Endothelial cell (in vitro differentiated cells): ENCODE measurements at regions not wholly inside any gene's neighbourhood (a gene's known extent, or its start where the extent isn't known, plus 50 kb on each side); places are given as distances from the start of the nearest gene placed in this dataset.
"Not testable (repeated sequence)": the region's sequence is repeated elsewhere in the genome, so short reads cannot be mapped to it uniquely, and the experiment has no call there.

Experiments
- DNase-seq: peaks from one replicate; pipeline ENCODE4 v3.0.0; 2021; ENCODE audit warnings: low spot score
- H3K27ac Mint-ChIP-seq: one replicate; pipeline ENCODE4 v1.8.0; 2021; ENCODE audit warnings: mixed read lengths, inconsistent platforms; ENCODE audit not compliant: unreplicated experiment
- H3K27me3 Mint-ChIP-seq: one replicate; pipeline ENCODE4 v1.8.0; 2021; ENCODE audit warnings: mild to moderate bottlenecking, moderate library complexity, mixed read lengths, inconsistent platforms; ENCODE audit not compliant: unreplicated experiment
- H3K36me3 Mint-ChIP-seq: one replicate; pipeline ENCODE4 v1.8.0; 2021; ENCODE audit warnings: mild to moderate bottlenecking, low read depth, mixed read lengths, inconsistent platforms; ENCODE audit not compliant: unreplicated experiment
- H3K4me1 Mint-ChIP-seq: one replicate; pipeline ENCODE4 v1.8.0; 2021; ENCODE audit warnings: mild to moderate bottlenecking, mixed read lengths, inconsistent platforms; ENCODE audit not compliant: unreplicated experiment
- H3K4me3 Mint-ChIP-seq: one replicate; pipeline ENCODE4 v1.8.0; 2021; ENCODE audit warnings: mild to moderate bottlenecking, mixed read lengths, inconsistent platforms; ENCODE audit not compliant: unreplicated experiment
- H3K9me3 Mint-ChIP-seq: one replicate; pipeline ENCODE4 v1.8.0; 2021; ENCODE audit warnings: mixed read lengths, inconsistent platforms; ENCODE audit not compliant: unreplicated experiment
- TF ChIP-seq, protein P1 (sequence below): fragments of 200-600 bp; sonication (generic); IDR thresholded peaks from one replicate; pipeline ENCODE4 v1.5.0; 2021; ENCODE audit warnings: antibody characterized with exemption; ENCODE audit not compliant: unreplicated experiment

DNA sequence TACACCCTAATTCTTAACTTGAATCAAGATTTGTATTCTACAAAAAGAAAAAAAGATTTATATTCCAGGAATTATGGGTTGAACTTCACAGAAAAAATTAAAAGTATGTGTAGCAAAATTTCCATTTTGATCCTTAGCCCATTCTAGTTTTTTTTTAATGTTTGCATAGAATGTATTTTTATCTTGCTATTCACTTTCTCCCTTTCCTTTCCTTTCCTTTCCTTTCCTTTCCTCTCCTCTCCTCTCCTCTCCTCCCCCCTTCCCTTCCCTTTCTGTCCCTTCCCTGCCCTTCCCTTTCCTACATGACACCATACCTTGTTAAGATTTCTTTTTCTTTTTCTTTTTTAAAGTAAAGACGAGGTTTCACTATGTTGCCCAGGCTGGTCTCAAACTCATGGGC lies 542.5 kb upstream of the PTGER4 start:
- TF ChIP-seq, protein P1, sequence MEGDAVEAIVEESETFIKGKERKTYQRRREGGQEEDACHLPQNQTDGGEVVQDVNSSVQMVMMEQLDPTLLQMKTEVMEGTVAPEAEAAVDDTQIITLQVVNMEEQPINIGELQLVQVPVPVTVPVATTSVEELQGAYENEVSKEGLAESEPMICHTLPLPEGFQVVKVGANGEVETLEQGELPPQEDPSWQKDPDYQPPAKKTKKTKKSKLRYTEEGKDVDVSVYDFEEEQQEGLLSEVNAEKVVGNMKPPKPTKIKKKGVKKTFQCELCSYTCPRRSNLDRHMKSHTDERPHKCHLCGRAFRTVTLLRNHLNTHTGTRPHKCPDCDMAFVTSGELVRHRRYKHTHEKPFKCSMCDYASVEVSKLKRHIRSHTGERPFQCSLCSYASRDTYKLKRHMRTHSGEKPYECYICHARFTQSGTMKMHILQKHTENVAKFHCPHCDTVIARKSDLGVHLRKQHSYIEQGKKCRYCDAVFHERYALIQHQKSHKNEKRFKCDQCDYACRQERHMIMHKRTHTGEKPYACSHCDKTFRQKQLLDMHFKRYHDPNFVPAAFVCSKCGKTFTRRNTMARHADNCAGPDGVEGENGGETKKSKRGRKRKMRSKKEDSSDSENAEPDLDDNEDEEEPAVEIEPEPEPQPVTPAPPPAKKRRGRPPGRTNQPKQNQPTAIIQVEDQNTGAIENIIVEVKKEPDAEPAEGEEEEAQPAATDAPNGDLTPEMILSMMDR = no peak

DNA sequence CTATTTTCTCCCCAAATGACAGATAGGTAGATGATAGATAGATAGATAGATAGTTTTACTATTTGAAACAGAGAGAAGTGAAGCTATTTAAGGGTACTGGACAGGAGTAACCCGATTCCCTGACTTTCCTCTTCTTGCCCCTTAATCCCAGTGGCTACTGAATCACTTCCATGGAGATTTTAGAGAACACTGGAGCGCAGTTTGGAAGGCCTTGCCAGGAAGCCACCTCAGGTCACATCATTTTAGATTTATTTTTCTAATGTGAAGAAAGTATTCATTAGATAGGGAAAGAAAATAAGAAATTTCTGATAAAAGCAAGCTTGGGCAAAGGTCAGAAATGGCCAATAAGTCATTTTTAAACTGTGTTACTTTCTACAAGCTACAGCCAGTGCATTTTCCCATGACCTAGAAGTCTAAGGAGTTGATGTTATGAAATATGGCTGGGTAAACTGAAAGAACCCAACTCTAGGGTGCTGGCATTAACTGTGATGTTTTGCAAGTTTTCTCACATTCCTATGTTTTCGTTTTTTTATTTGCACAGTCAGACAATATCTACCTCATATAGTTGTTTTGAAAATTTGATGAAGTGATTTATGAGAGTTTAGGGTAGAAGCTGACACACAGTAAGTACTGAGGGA lies 544.7 kb upstream of the PTGER4 start:
- H3K27ac Mint-ChIP-seq = no peak overlapping the region
- no peaks in the 10 kb centered on the region for H3K36me3 Mint-ChIP-seq
- no peak overlapping the region for H3K4me3 Mint-ChIP-seq
- no peaks in the 10 kb centered on the region for H3K27me3 Mint-ChIP-seq
- TF ChIP-seq, protein P1 = no peak
- no peaks in the 10 kb centered on the region for H3K9me3 Mint-ChIP-seq
- no peak for DNase-seq
- no peaks in the 10 kb centered on the region for H3K4me1 Mint-ChIP-seq

More for the DNA sequence above, 542.5 kb upstream of the PTGER4 start:
- peaks cover 1% of the 10 kb centered on the region for H3K4me1 Mint-ChIP-seq
- no peak for DNase-seq
- H3K9me3 Mint-ChIP-seq = no peaks in the 10 kb centered on the region
- H3K27me3 Mint-ChIP-seq = no peaks in the 10 kb centered on the region
- no peaks in the 10 kb centered on the region for H3K36me3 Mint-ChIP-seq
- H3K4me3 Mint-ChIP-seq = no peak overlapping the region
- H3K27ac Mint-ChIP-seq = no peak overlapping the region

DNA sequence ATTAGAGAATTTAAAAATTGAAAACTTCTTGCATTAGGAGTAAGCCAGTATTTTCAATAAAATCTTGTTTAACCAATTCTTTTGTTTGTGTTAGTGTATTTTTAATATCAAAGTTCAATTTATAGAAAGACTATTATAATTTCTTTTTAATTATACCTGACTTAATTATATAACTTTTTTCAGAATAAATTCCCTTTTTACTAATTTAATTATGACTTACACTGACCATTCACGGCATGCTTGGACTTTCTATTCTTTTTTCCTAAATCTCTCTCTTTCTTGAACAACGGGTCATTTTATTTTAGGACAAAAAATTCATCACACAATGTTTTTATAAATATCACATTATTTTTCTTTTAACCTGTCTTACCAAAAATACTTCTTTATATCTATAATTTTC lies 555.3 kb upstream of the PTGER4 start:
- H3K4me1 Mint-ChIP-seq = no peaks in the 10 kb centered on the region
- no peak for DNase-seq
- TF ChIP-seq, protein P1 = no peak
- H3K27me3 Mint-ChIP-seq = no peaks in the 10 kb centered on the region
- peaks cover 19% of the 10 kb centered on the region for H3K9me3 Mint-ChIP-seq
- H3K36me3 Mint-ChIP-seq = peaks cover 10% of the 10 kb centered on the region
- no peak overlapping the region for H3K4me3 Mint-ChIP-seq
- no peak overlapping the region for H3K27ac Mint-ChIP-seq

DNA sequence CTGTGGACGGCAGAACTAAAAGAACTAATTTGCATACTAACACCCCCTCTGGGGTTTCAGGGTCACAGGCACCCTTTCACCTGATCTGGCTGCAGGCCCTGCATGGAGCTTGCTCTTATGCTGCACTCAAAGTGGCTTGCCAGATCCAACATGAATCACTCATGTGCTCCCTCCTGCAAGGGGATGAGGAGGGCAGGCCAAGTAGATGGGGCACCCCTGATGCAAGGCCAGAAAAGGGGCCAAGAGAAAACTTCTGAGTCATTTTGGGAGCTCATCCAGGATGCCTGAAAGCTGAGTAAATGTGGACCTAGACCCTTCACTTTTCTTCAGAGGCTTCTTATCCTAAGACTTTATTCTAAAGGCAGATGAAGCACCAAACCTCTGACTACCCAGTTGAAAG lies 558.5 kb upstream of the PTGER4 start:
- Mint-ChIP-seq H3K36me3 (peaks cover 10% of the 10 kb centered on the region), H3K9me3 (peaks cover 11% of the 10 kb centered on the region), H3K4me1 (no peaks in the 10 kb centered on the region), H3K4me3 (no peak overlapping the region), H3K27me3 (no peaks in the 10 kb centered on the region), H3K27ac (no peak overlapping the region)
- DNase-seq = no peak
- TF ChIP-seq, protein P1 = no peak

DNA sequence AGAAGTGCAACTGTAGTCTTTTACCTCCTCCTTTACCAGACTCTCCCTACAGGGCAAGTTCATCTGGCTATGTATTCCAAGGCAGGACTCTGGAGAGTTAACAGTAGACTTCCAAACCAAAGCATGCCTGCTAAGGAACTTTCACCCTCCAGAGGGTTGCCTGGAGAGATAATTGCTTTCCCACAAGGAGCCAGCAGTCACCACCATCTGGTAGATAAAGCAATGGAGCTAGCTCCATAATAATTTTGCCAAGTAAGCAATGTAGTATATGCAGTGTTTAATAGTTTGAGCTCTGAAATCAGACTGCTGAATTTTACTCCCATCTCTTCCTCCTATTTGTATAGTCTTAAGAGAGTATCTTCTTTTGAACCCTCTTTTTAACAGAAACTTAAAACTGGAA lies 566.8 kb upstream of the PTGER4 start:
- DNase-seq = no peak
- no peaks in the 10 kb centered on the region for H3K36me3 Mint-ChIP-seq
- TF ChIP-seq, protein P1 = no peak
- H3K4me1 Mint-ChIP-seq = no peaks in the 10 kb centered on the region
- peaks cover 1% of the 10 kb centered on the region for H3K27me3 Mint-ChIP-seq
- H3K4me3 Mint-ChIP-seq = no peak overlapping the region
- no peaks in the 10 kb centered on the region for H3K9me3 Mint-ChIP-seq
- no peak overlapping the region for H3K27ac Mint-ChIP-seq

DNA sequence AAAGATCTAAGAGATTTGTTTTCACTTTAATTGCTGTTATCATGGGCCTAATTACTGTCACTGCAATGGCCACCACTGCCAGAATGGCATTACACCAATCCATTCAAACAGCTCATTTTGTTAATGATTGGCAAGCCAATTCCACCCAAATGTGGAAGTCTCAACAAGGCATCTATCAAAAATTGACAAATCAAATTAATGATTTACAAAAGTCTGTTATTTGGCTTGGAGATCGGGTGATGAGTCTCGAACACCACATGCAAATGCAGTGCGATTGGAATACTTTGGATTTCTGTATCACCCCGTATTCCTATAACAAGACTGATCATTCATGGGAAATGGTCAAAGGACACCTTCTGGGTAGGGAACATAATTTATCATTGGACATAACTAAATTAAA lies 568.7 kb upstream of the PTGER4 start:
- not testable (repeated sequence) for H3K36me3 Mint-ChIP-seq, H3K4me1 Mint-ChIP-seq, DNase-seq, H3K27ac Mint-ChIP-seq, H3K4me3 Mint-ChIP-seq, H3K27me3 Mint-ChIP-seq, H3K9me3 Mint-ChIP-seq

DNA sequence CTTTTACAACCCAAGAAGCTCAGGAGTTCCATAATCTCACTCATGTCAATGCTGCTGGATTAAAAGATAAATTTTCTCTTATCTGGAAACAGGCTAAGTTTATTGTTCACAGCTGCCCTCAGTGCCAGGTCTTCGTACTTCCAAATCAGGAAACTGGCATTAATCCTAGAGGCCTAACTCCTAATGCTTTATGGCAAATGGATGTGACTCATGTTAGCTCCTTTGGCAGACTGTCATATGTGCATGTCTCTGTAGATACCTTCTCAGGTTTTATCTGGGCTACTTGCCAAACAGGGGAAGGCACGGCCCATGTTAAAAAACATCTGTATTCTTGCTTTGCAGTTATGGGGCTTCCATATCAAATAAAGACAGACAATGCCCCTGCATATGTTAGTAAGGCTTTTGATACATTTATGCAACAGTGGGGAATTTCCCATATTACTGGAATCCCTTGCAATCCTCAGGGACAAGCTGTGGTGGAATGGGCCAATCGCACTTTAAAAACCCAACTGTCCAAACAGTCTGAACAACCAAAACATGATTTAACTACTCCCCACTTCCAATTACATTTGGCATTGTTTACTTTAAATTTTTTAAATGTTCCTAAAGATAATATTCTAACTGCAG lies 570.8 kb upstream of the PTGER4 start:
- not testable (repeated sequence) for DNase-seq, H3K4me1 Mint-ChIP-seq, H3K27ac Mint-ChIP-seq, H3K27me3 Mint-ChIP-seq, H3K4me3 Mint-ChIP-seq, H3K36me3 Mint-ChIP-seq, H3K9me3 Mint-ChIP-seq
